Stimulated activated CD8-positive, alpha-beta memory T cell treated with anti-CD3 and anti-CD28 coated beads, Interleukin-15, amount 100 ng/mL, for 4 hours (primary cell): ENCODE measurements at regions not wholly inside any gene's neighbourhood (a gene's known extent, or its start where the extent isn't known, plus 50 kb on each side); places are given as distances from the start of the nearest gene placed in this dataset.

Source experiments
- DNase-seq, 2 donors: peaks; one replicate each; pipeline ENCODE4 v3.0.0-alpha.2; 2020; ENCODE audit warnings: low read depth in 2 of 2

GRCh38 chr2:34991508-34992274 is 1363.9 kb upstream of the CRIM1 start:
- no peak for DNase-seq

DNA sequence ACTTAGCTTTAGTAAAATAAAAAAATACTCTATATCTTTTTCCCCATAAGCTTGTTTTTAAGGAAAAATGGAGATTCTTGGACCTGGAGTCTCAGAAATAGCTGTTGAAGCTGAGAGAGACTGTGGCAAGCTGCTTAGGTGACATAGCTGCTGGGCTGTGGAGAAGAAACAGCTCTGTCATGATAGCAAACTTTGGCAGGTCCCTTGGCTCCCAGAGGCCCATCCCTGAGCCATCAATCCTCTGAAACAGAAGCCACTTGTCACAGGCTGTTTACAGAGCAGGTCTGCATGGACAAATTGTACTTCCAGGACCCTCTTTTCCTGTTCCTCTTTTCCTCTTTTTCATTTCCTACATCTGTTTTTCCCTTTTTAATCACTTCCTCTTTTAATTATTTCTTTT is 1370.1 kb upstream of the CRIM1 start:
- DNase-seq = no peak

DNA sequence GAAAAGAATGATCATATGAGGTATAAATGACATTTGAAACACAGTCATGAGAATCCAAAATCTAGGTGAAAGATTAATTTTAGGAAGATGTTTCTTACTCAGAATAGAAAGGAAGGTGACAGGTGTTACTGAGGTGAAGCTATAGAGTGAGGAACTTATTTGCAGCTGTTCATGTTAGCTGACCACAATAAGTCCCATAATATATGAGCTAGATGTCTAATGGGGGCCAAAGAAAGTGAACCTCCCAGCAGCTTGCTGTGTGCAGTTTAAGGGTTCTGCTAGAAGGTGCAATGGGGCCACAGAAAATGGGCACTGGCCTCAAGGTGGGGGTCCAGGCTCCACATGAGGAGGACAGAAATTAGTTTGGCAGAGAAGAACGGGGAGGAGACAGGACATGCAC is 1374.9 kb upstream of the CRIM1 start:
- DNase-seq = no peak

DNA sequence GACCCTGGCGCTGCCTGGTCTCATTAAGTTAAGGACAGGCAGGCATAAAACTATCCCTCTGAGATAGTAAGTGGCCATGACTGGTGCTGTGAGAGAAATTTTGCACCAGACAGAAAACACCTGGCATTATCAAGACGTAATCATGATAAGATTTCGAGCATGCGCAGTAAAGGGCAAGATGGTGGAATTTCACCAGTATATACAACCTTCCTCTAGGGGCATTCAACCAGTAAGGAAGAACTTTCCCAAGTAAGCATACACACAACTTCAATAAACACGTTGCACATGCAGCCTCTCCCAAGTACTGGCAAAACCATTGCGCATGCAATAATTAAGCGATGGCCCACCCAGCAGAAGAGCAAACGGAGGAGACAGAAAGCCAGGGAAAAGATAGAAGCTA is 1376.4 kb upstream of the CRIM1 start:
- DNase-seq = no peak

DNA sequence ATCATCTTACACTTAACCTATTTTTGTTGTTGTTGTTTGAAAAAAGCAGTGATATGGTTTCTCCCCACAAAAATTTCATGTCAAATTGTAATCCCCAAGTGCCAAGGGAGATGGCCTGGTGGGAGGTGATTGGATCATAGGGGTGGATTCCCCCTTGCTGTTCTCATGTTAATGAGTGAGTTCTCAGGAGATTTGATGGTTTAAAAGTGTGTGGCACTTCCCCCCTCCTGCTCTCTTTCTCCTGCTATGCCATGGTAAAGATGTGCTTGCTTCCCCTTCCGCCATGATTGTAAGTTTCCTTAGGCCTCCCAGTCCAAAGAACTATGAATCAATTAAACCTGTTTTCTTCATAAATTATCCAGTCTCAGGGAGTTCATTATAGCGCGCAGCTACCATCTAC is 1362.7 kb upstream of the FAM98A start:
- DNase-seq = no peak

DNA sequence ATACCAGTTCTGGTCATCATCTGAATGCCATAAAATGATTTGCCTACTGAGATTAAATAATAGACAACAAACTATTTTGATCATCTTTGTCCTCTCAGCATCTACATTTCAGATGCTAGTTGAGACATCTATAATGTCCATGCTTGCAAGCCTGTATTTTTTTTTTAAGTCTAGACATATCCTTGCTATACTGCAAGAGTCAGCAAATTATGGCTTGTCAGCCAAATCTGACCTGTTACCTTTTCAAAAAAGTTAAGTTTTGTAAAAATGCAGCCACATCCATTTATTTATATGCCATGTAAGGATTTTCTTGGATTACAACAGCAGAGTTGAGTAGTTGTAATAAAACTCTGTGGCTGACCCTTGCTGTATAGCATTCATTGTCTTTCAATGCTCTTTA is 1355.7 kb upstream of the FAM98A start:
- no peak for DNase-seq

DNA sequence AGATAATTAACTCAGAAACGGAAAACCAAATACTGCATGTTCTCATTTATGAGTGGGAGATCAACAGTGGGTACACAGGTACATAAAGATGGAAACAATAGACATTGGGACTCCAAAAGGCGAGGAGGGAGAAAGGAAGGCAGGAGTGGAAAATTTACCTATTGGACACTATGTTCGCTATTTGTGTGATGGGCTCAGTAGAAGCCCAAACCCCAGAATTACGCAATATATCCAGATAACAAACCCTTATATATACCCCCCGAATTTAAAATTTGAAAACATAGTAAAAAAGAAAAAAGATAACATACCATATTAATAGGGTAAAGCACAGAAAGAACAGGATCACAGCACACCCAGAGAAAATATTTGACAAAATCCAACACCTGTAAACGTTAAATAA is 1351.7 kb upstream of the FAM98A start:
- no peak for DNase-seq

GRCh38 chr2:34949316-34949715 is 1350.2 kb upstream of the FAM98A start:
- no peak for DNase-seq

DNA sequence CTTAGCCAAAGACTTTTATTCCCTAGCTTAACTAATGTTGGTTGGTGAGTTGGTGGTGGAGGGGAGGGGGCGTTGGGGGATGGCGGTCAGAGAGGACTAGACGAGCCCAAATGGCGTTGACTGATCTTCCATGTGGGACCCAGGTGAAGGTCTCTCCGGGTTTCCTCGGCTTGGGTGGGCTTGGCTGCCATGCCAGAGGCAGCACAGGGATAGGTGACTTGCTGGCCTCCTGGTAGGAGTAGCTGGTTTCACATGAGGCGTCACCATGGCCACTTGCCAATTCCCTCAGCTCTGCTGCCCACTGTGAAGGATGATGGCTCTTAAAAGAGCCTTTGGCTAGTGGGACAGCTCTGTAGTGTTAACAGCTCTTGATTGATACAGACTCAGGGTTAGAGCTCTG is 1337.0 kb upstream of the FAM98A start:
- no peak for DNase-seq

- no peak for DNase-seq
Measured at GRCh38 chr2:34912084-34912483, 1313.0 kb upstream of the FAM98A start.

DNA sequence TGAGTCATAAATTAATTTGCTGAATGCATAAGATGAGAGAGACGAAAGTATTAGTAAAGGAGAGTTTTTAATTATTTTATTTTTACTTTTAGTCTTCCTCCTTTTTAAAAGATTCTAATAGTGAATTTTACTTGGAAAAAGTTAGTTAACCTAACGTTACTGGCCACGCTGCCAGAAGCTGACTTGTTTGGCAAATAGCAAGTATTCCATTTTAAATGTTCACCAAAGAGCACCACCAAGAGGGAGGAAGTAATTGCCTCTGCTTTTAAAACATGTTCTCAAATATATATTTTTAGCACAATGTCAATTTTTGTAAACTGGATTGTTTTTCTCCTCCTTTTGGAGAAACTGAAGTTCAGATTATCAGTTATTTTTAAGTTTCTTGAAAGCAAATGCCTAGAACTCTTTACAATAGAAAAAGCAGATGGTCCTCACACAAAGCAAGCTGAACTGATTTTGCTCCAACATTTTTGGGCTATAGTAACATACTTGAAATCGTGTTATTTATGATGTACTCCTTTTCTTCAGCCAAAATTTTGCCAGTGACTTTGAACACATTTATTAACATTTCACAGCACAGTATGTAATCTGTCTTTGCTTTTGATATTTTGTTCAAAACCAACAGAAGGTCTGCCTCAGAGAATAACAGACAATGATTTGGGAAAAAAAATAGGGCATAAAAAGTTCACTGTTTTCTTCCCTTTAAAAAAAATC is 1311.0 kb upstream of the FAM98A start:
- DNase-seq = no peak

DNA sequence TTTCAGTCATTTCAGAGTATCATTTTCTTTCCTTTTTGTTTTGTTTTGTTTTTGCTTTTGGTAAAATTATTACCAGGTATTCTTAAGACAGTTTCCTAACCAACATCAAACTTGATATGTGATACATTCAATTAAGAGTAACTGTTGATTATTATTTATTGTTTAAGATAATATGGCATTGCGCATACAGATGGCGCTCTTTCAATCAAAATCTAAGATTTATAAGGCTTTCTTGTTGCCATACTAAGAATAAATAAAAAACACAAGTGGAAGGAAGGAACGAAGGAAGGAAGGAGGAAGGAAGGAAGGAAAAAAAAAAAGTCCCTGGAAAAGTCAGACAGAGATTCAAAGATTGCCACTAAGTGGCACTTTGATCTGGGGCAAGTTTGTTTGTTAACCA is 1308.7 kb upstream of the FAM98A start:
- no peak for DNase-seq

DNA sequence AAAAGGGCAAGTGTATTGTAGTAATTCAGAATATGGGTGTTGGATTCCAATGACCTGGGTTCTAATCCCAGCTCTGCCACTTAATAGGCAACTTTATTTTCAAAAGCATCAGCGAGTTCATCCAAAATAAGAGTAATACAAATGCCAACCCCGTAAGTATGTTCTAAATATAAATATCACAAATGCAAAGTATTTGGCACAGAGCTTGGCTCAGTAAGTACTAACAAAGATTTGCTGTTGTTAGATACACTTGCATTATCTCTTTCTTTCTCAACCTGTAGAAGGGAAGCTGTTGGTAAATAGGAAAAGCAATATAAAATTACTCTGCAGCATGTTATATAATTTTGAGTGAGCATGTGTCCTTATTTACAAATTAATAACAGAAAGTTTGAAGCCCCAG is 1302.6 kb upstream of the FAM98A start:
- DNase-seq = no peak

DNA sequence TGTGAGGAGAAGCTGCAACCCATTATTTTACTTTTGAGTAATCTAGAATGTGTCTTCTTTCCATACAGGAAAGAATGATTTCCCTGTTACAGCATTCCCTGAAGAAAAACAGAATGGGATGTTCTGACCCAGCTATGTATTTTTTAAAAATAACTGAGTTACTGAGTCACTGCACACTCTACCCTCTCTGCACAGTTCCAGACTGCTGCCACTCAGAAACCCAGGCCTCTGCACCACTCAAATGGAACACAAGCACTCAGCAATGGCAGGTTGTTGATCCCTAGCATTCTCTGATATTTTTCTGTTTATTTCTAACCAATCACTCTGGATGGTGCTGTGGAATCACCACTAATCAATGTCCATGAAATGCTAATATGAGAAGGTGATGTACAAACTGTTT is 1300.0 kb upstream of the FAM98A start:
- no peak for DNase-seq

GRCh38 chr2:34892766-34893165 is 1293.7 kb upstream of the FAM98A start:
- no peak for DNase-seq

DNA sequence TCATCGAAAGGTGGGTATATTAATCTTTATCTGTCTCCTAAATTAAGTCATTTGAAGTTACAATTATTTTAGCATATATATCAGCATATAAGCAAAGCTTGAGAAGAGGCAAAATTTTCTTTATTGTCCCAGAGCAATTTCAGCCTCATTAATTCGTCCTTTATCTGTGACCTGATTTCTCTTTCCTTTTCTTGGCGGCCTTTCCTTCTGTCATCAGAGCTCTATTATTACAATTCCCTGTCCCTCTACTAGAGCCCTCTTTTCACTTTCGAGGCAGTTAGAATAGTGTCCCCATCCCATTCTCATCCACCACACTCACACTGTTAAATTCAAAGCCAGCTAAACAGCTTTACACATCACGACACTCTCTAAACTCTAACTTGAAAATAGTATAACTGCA is 1293.2 kb upstream of the FAM98A start:
- no peak for DNase-seq

DNA sequence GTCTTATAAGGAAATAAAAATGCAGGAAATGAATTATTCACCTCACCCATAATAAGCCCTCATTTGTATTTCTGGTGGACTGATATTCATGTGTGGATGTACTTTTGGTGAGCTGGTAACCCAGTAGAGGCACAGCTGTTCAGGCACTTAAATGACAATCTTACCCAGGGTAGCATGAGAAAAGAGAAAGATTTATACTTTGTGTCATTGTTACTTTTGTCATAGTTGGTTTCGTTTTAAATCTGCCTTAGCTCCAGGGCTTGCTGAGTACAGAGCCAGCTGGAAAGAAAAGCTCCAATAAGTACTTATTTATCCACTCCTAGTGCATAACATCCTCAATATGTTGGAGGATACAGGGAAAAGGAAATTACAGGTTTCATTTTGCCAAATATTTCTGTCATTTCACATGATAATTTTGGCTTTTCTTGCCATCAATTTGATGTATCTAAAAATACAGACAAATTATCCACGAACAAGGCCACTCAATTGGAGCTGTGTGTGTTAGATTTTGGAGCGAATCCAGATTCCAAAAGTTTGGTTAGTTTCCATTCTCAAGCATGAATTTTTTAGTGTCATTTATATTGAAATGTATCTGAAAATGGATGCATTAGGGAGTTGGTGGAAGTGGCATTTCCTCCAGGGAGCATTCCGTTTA is 1276.1 kb upstream of the FAM98A start:
- no peak for DNase-seq

DNA sequence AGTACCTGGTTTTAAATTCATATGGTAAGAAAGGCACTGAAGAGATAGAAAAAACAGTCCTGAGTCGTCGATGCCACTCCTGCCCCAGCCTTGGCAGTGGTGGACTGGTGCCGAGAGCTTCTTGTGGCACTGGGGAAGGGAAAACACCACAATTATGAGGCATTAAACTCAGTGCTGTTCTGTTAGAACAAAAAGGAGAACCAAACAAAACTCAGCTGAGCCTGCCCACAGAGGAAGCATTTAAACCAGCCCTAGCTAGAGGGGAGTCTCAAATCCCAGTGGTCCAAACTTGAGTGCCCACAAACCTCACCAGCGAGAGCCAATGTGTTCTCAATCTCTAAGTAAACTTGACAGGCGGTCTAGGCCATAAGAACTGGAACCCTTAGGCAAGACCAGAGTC is 1254.5 kb upstream of the FAM98A start:
- no peak for DNase-seq

DNA sequence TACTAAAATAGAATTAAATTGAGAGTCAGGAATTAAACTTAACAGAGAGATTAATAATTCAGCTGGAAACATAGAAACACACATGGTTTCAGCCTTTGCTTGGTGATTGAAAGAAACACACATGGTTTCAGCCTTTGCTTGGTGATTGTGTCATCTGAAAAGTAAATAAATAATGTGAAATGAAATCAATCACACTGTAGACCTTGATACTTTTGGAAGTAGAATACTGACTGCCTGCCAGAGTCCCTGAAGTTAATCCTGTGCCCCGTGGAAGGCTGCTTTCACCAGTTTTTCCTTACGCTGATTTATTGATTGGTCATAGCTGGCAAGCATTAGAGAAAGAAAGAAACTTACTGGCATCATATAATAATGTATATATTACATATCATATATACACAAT is 1252.7 kb upstream of the FAM98A start:
- no peak for DNase-seq

DNA sequence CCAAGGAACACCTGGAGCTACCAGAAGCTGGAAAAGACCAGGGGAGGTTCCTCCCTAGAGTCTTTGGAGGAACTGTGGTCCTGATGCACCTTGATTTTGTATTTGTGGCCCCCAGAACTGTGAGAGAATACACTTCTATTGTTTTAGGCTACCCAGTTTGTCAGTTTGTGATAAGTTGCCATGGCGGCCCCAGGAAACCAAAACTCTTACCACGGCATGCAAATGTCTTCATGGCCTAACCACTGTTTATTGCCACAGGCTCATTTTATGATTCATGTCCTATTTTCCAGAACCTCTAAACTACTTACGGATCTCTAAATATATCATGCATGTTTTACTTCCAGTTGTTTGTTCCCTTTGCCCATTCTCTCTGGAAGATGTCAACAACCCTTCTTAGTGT is 1250.7 kb upstream of the FAM98A start:
- no peak for DNase-seq

GRCh38 chr2:34848691-34849090 is 1249.6 kb upstream of the FAM98A start:
- no peak for DNase-seq

DNA sequence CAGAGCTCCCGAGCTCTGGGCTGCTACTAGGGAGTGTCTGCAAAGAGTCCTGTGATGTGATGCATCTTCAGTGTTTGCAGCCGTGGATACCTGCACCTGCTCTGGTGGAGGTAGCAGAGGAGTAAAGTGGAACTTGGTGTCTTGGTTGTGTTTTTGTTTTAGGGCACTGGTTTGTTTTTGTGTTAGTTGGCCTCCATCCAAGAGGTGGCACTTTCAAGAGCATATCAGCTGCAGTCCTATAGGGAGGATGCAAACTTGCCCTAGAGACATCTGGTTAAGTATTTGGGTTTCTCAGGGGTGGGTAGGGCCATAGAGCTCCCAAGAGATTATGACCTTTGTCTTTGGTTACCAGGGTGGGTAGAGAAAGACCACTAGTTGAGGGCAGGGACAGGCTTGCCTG is 1249.0 kb upstream of the FAM98A start:
- no peak for DNase-seq

DNA sequence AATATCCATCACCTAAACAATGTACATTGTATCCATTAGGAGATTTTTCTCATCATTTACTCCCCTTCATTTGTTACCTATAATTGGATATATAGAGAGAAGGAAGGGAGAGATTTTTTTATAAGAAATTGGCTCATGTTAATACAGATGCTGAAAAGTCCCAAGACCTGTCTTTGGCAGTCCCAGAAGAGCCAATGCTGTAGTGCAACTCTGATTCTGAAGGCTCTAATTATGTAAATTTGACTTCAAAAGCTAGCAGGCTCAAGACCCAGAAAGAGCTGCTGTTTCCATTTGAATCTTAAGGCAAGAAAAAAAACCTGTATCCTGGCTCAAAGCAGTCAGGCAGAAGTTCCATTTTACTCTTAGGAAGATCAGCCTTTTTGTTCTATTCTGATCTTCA is 1245.5 kb upstream of the FAM98A start:
- no peak for DNase-seq
